COR-L47 (cell line): ENCODE measurements at regions not wholly inside any gene's neighbourhood (a gene's known extent, or its start where the extent isn't known, plus 50 kb on each side); places are given as distances from the start of the nearest gene placed in this dataset.
"Not testable (repeated sequence)": the region's sequence is repeated elsewhere in the genome, so short reads cannot be mapped to it uniquely, and the experiment has no call there.

Experiments
- DNase-seq: peaks from one replicate; lab custom pipeline; 2025; lab: John Stamatoyannopoulos, UW

GRCh38 chr6:44036699-44037101 lies 90.6 kb downstream of the MRPL14 start:
- no peak for DNase-seq

GRCh38 chr6:44036196-44036595 lies 91.1 kb downstream of the MRPL14 start:
- DNase-seq: no peak

- DNase-seq: no peak
These were observed 91.6 kb downstream of the MRPL14 start for GRCh38 chr6:44035621-44036020.

GRCh38 chr6:44034931-44035345 lies 92.3 kb downstream of the MRPL14 start:
- DNase-seq: no peak

- no peak for DNase-seq
These were observed 92.8 kb downstream of the MRPL14 start for GRCh38 chr6:44034391-44034861.

- DNase-seq: no peak
These were observed 96.3 kb downstream of the MRPL14 start for GRCh38 chr6:44030812-44031454.

- no peak for DNase-seq
These were observed 97.6 kb downstream of the MRPL14 start for GRCh38 chr6:44029444-44030185.

GRCh38 chr6:44028789-44029310 lies 98.4 kb downstream of the MRPL14 start:
- DNase-seq: no peak

- DNase-seq: no peak
These were observed 102.0 kb downstream of the MRPL14 start for GRCh38 chr6:44025226-44025625.

GRCh38 chr6:44024574-44025219 lies 102.6 kb downstream of the MRPL14 start:
- no peak for DNase-seq

- DNase-seq: no peak
These were observed 103.4 kb downstream of the MRPL14 start for GRCh38 chr6:44023586-44024454.

- no peak for DNase-seq
These were observed 104.4 kb downstream of the MRPL14 start for GRCh38 chr6:44022671-44023352.

GRCh38 chr6:44022296-44022661 lies 105.0 kb downstream of the MRPL14 start:
- DNase-seq: no peak

GRCh38 chr6:44021589-44022295 lies 105.5 kb downstream of the MRPL14 start:
- DNase-seq: no peak

- no peak for DNase-seq
These were observed 106.4 kb downstream of the MRPL14 start for GRCh38 chr6:44020664-44021425.

GRCh38 chr6:44020148-44020547 lies 107.1 kb downstream of the MRPL14 start:
- DNase-seq: no peak

GRCh38 chr6:44017307-44017706 lies 109.9 kb downstream of the MRPL14 start:
- DNase-seq: not testable (repeated sequence)

GRCh38 chr6:44016131-44016870 lies 111.0 kb downstream of the MRPL14 start:
- DNase-seq: no peak

GRCh38 chr6:44012078-44012493 lies 115.2 kb downstream of the MRPL14 start:
- no peak for DNase-seq
